Stimulated activated CD8-positive, alpha-beta memory T cell treated with anti-CD3 and anti-CD28 coated beads, Interleukin-4, amount 100 ng/mL, for 24 hours (primary cell): ENCODE measurements at regions not wholly inside any gene's neighbourhood (a gene's known extent, or its start where the extent isn't known, plus 50 kb on each side); places are given as distances from the start of the nearest gene placed in this dataset.
"Not testable (repeated sequence)": the region's sequence is repeated elsewhere in the genome, so short reads cannot be mapped to it uniquely, and the experiment has no call there.

Source experiments
- DNase-seq: peaks from one replicate; pipeline ENCODE4 v3.0.0-alpha.2; 2020; ENCODE audit warnings: low read depth

- no peak for DNase-seq
These were observed 90.7 kb upstream of the HES1 start for GRCh38 chr3:194045289-194045688.

DNA sequence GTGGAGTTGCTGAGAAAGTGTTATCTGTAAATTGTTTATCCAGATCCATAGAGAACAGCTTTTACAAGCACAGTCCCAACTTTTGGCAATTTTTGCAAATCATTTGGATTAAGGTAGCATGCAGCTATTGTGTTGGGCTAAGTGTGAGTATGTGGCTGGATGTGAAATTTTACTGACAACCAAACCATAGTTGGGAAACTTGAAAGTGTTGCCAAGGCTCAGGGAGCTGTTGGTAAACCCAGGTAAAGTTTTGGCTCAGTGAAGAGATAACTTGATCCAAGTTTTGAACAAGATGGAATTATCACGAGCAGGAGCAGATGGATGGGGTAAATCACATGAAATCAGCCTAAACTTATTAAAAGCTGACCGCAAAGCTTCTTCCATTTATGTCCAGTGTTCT lies 90.0 kb upstream of the HES1 start:
- no peak for DNase-seq

DNA sequence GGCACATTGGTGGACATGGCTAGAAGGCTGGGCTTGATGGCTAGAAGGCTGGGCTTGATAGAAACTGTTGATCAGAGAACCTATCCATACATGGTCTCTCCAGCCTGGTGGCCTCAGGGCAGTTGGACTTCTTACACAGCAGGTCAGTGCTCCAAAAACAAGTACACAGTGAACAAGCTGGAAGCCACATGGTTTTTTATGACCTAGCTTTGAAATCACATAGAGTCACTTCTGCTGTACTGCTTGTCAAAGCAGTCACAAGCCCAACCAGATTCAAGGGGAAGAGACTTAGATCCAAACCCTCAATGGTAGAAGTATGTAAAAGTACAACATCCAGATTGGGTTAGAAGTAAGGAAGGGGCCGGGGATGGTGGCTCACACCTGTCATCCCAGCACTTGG lies 89.4 kb upstream of the HES1 start:
- no peak for DNase-seq

- DNase-seq: no peak
These were observed 88.8 kb upstream of the HES1 start for GRCh38 chr3:194046995-194047645.

DNA sequence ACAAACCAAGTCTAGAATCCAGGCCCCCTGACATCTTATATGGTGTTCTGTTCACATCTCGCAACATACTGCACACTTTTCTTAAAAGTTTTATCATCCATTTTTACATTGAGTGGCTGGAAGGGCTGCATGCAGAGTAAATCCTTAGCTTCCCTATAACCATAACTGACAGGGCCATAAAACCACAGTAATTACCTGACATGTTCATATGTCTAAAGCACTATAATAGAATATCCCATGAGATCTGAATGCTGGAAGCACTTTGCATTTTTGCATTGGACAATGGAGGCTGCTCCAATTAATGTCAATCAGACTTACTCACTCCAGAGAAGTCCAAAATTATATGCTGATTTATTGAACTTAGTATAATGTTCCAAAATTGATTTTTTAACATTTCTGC lies 86.6 kb upstream of the HES1 start:
- no peak for DNase-seq

DNA sequence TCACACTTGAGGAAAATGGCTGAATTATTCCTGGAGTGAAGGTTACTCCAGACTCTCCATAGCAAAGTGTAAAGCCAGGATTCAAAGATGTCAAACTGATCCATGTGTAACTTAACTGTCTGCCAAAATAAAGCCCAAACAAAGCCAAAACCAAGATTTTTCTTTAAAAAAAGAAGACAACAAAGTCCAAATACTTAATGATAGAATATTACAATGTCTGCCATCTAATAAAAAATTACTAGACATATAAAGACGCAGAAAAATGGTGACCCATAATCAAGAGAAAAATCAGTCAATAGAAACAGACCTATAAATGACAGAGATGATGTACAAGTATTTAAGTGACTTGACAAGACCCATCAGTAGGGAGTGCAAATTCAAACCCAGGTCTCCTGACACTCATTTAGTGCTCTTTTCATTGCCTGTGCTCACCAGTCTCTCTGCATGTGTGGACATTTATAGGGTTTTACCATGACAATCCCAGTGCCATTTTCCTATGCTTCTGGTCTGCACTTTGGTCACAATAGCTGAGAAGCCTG lies 85.1 kb upstream of the HES1 start:
- DNase-seq: no peak

DNA sequence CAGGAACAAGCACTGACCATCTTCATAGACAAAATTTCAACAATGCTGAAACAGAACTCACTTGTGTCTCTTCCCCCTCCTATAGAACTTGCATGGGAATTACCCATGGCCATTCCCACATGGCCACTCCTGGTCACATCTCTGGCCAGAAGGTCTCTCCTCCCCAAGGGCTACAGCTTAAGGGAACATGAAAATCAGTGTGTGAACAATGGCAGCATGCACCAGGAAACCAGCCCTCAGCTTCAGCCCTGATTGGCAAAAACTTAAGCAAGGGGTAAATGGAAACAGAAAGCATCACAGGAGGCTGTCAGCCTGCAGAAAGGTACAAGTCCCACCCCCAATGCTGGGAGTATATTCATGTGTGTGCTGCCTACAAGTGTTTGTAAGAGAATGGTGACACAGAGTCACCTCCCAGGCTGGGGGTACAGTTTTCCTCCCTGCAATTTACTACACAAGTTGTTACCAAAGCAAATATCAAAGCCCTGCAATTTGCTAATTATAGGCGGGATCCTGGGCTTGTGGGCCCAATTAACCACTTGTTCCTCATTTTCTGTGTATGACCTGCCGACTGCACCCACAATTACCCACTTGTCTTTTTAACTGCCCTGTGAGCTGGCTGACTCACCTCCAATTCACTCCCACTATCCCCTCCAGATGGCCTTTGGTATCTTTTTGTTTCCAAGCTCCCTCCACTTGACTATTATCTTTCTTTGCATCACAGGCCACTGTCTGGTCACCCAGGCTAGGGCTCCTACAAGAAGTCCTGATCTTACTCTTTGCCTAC lies 84.4 kb upstream of the HES1 start:
- DNase-seq: no peak

DNA sequence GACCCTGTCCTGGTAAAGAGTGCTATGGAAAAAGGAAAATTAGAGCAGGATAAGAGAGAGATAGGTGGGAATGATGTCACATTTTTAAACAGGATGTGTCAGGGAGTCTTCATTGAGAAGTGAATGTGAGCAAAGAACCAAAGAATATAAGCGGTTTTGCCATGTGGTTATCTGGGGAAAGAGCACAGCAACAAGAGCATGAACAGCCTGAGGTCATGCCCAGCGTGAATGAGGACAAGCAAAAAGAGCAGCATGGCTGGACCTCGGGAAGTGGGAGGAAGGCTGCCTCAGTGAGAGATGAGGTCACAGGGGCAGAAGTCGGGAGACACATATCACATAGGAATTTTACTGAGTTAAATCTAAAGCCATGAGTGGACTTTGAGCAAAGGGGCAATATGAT lies 82.8 kb upstream of the HES1 start:
- DNase-seq: no peak

GRCh38 chr3:194054016-194054415 lies 81.9 kb upstream of the HES1 start:
- no peak for DNase-seq

DNA sequence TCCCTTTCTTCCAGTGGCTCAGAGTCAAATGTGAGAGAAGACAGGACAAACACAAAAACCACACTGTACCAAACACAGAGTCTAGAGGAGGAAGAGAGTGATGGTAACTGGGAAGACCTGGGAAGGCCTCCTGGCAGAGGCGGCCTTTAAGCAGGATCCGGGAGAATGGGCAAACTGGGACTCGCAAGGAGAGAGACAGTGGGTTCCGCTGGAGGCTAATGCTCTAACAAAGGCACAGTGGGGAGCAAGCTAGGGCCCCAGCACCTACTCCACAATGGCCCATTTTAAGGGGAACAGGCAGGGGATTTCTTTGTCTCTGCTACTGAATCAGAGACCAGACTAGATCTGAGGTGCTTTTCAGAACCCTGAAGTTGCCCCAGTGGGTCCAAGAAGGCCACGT lies 81.4 kb upstream of the HES1 start:
- DNase-seq: no peak

GRCh38 chr3:194054961-194055360 lies 81.0 kb upstream of the HES1 start:
- DNase-seq: no peak

DNA sequence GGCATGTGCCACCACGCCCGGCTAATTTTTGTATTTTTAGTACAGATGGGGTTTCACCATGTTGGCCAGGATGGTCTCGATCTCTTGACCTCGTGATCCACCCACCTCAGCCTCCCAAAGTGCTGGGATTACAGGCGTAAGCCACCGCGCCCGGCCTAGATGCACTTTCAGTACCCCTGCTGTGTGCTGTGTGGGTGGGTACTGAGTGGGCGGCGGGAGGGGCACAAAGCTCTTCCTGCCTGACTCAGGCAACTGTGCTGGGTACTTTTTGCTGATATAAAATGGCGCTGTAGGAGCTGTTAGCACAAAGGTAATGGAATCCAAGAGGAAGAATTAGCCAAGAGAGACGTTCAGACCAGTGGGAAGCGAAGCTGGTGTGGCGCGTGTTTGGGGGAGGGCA lies 79.6 kb upstream of the HES1 start:
- not testable (repeated sequence) for DNase-seq

DNA sequence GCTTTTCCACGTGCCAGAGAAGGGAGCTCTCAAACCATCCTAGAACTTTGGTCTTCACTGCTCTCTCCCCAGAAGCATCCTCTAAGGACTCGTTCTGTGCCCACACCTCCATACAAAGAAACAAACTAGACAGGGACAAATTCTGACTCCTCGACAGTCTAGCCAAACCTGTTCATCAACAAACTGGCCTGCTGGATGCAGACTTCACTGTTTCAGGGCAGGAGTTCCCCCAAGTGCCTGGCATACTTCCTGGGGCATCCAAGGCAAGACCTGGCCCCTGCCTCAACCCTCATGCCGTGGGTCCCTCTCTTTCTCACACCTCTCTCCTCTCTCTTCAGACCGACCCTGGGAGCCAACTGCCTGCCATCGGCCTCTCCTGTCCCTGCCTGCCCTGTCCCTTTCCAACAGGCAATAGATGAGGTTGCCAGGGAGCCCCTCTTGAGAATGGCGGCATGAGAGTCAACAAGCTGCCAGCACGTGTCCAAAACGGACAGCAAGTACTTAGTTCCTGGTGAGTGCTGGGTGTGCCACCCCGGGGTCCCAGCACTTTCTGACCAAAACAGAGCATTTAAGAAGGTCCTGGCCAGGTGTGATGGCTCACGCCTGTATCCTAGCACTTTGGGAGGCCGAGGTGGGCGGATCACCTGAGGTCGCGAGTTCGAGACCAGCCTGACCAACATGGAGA lies 79.1 kb upstream of the HES1 start:
- DNase-seq: no peak

DNA sequence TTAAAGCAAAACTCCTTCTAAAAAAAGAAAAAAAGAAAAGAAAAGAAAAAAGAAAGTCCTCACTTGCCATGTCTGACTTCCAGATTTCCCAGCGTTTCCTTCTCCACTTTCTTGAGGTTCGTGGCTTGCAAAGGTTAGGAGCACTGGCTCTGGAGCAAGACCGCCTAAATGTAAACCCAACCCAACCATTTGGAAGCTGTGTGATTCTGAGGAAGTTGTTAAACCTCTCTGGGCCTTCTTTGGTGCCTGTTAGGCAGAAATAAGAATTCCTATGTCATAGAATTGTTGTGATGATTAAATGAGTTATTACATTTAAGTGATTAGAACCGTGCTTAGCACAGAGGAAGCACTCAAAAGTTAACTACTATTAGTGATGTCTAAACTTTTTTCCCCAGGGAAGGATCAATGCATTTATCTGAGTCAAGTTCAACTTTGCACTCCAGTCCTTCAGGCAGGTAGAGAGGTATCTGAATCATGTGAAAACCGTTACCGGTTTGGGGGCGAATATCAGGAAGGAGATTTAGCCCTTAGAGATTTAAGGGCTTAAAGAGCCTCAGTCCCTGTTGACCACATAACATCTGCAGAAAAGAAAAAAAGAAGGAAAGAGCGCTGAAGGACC lies 78.3 kb upstream of the HES1 start:
- DNase-seq: no peak

- DNase-seq: no peak
These were observed 77.8 kb upstream of the HES1 start for GRCh38 chr3:194058189-194058571.

GRCh38 chr3:194058753-194059152 lies 77.2 kb upstream of the HES1 start:
- no peak for DNase-seq

DNA sequence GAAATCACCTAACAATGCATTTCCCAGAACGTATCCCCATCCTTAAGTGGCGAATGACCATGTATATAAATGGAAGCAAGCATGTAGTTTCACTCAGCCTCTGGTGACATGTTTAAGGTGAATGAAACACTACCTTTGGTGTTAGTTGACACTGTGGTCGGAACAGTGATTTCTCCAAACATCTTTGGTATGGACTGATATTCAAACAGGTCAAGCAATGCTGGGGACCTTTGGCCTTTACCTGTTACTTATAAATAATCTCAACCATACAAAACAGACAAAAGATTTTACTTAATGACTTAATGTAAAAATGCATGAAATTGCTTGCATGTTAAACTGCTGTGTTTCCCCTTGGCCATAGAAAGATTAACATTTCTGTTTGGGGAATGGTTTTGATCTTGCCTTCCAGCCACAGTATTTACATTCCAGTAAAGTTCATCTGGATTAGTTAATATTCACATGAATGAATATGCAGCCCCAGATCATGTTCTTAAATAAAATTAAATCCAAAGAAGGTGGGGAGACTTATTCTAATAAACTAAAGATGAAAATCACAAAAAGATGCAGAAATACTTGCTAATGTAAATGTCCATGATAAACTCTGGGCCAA lies 74.4 kb upstream of the HES1 start:
- no peak for DNase-seq

DNA sequence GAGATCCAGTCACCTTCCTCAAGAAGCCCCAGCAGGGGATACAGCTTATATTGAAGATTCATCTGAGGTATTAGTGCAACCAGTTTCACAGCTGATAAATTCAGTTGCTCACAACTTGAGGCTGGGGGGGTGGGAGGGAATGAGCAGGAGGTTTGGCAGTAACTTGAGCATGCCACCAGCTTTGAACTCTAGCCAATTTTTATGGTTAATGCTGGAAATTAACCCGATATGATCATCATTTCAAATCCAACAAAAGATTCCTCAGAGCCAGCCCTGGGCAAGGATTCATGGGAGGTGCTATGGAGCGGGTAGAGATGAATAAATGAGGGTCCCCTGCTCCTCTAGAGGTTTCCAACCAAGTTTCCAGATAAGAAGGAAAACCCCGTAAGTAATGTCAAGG lies 73.1 kb upstream of the HES1 start:
- DNase-seq: no peak

- no peak for DNase-seq
These were observed 71.3 kb upstream of the HES1 start for GRCh38 chr3:194064380-194065332.

DNA sequence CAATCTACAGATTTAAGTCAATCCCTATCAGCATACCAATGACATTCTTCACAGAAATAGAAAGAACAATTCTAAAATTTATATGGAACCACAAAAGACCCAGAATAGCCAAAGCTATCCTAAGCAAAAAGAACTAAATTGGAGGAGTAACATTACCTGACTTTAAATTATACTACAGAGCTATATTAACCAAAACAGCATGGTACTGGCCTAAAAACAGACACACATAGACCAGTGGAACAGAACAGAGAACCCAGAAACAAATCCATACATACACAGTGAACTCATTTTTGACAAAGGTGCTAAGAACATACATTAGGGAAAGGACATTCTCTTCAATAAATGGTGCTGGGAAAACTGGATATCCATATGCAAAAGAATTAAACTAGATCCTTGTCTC lies 68.6 kb upstream of the HES1 start:
- not testable (repeated sequence) for DNase-seq

DNA sequence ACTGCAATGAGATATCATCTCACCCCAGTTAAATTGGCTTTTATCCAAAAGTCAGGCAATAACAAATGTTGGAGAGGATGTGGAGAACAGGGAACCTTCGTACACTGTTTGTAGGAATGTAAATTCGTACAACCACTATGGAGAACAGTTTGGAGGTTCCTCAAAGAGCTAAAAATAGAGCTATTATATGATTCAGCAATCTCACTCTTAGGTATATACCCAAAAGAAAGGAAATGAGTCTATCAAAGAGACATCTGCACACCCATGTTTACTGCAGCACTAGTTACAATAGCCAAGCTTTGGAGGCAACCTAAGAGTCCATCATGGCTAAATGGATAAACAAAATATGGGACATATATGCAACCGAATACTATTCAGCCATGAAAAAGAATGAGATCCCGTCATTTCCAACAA lies 68.0 kb upstream of the HES1 start:
- no peak for DNase-seq
